ENCODE measurements at regions not wholly inside any gene's neighbourhood (a gene's known extent, or its start where the extent isn't known, plus 50 kb on each side); places are given as distances from the start of the nearest gene placed in this dataset.

DNA sequence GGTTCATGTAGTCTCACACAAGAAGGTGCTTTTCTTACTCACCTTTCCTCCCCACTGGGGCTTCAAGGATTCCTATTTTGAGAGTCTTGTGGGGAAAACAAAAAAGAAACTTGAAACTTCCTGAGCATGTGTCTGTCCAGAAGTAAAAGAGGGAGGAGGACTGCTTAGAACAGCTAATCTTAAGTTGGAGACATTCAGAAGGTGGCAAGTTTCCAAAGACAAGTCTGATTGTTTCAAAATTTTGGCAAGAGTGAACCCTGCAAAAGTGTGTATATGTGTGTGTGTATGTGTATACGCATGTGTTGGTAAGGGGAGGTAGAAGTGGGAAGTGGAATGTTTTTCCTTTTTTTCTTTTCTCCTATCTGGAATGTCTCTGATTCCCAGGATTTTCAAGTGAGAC is 189.0 kb upstream of the FRMPD4 start:
- no peaks in the 10 kb centered on the region for H3K79me2 ChIP-seq (replicated peaks; ENCODE audit: insufficient read depth, low read length)
- no peak overlapping the region for H2AFZ ChIP-seq (ENCODE audit: low read depth, low read length)
- H3K27me3 ChIP-seq (ENCODE audit: insufficient read depth, low read depth, low read length), result no peaks in the 10 kb centered on the region

GRCh38 chrX:11952176-11952720 is 186.0 kb upstream of the FRMPD4 start:
- Histone ChIP-seq H3K4me3 (ENCODE audit: low read length) (no peak overlapping the region), H3K9me2 (ENCODE audit: insufficient read depth, low read length) (no peaks in the 10 kb centered on the region), H4K20me1 (ENCODE audit: insufficient read depth) (no peaks in the 10 kb centered on the region), H3K4me2 (ENCODE audit: low read length) (no peak overlapping the region), H3K9ac (ENCODE audit: low read length) (no peak overlapping the region), H3K27me3 (ENCODE audit: insufficient read depth, low read depth, low read length) (no peaks in the 10 kb centered on the region), H3K27ac (ENCODE audit: low read length) (no peak overlapping the region), H3K36me3 (ENCODE audit: insufficient read depth, low read length) (no peaks in the 10 kb centered on the region), H2AFZ (ENCODE audit: low read depth, low read length) (no peak overlapping the region), H3K9me3 (ENCODE audit: low read length) (no peaks in the 10 kb centered on the region), H3K79me2 (replicated peaks; ENCODE audit: insufficient read depth, low read length) (no peaks in the 10 kb centered on the region), H3F3A (ENCODE audit: insufficient read depth, low read length, poor library complexity, severe bottlenecking) (no peaks in the 10 kb centered on the region)
- no peak for TF ChIP-seq MXI1 (conservative IDR thresholded peaks at IDR 0.05; ENCODE audit: poor library complexity, severe bottlenecking)

More for the DNA sequence above, 189.0 kb upstream of the FRMPD4 start:
- no peak overlapping the region for H3K4me2 ChIP-seq (ENCODE audit: low read length)
- no peak overlapping the region for H3K27ac ChIP-seq (ENCODE audit: low read length)
- no peaks in the 10 kb centered on the region for H3F3A ChIP-seq (ENCODE audit: insufficient read depth, low read length, poor library complexity, severe bottlenecking)
- H3K36me3 ChIP-seq (ENCODE audit: insufficient read depth, low read length), result no peaks in the 10 kb centered on the region
- no peak overlapping the region for H3K9ac ChIP-seq (ENCODE audit: low read length)
- no peaks in the 10 kb centered on the region for H3K9me3 ChIP-seq (ENCODE audit: low read length)
- H4K20me1 ChIP-seq (ENCODE audit: insufficient read depth), result no peaks in the 10 kb centered on the region
- no peak overlapping the region for H3K4me3 ChIP-seq (ENCODE audit: low read length)
- no peak for TF ChIP-seq CTCF (IDR thresholded peaks at IDR 0.05; ENCODE audit: poor library complexity, severe bottlenecking)
- H3K9me2 ChIP-seq (ENCODE audit: insufficient read depth, low read length), result no peaks in the 10 kb centered on the region

GRCh38 chrX:11953615-11954014 is 184.7 kb upstream of the FRMPD4 start:
- Histone ChIP-seq H3K27ac (ENCODE audit: low read length) (no peak overlapping the region), H4K20me1 (ENCODE audit: insufficient read depth) (no peaks in the 10 kb centered on the region), H3F3A (ENCODE audit: insufficient read depth, low read length, poor library complexity, severe bottlenecking) (no peaks in the 10 kb centered on the region), H3K4me2 (ENCODE audit: low read length) (no peak overlapping the region), H3K9ac (ENCODE audit: low read length) (no peak overlapping the region), H3K27me3 (ENCODE audit: insufficient read depth, low read depth, low read length) (no peaks in the 10 kb centered on the region), H2AFZ (ENCODE audit: low read depth, low read length) (no peak overlapping the region), H3K9me2 (ENCODE audit: insufficient read depth, low read length) (no peaks in the 10 kb centered on the region), H3K4me3 (ENCODE audit: low read length) (no peak overlapping the region), H3K9me3 (ENCODE audit: low read length) (no peaks in the 10 kb centered on the region), H3K79me2 (replicated peaks; ENCODE audit: insufficient read depth, low read length) (no peaks in the 10 kb centered on the region), H3K36me3 (ENCODE audit: insufficient read depth, low read length) (no peaks in the 10 kb centered on the region)
- no peak for TF ChIP-seq MXI1 (conservative IDR thresholded peaks at IDR 0.05; ENCODE audit: poor library complexity, severe bottlenecking)
- no peak for TF ChIP-seq TAF1 (IDR thresholded peaks at IDR 0.05; ENCODE audit: low read depth)
- TF ChIP-seq REST (IDR thresholded peaks at IDR 0.05; ENCODE audit: borderline replicate concordance), result no peak
- TF ChIP-seq EZH2 (IDR thresholded peaks at IDR 0.05; ENCODE audit: borderline replicate concordance, insufficient read depth, low read length, poor library complexity, severe bottlenecking), result no peak
- no peak for TF ChIP-seq RAD21 (conservative IDR thresholded peaks at IDR 0.05)
- TF ChIP-seq CTCF (IDR thresholded peaks at IDR 0.05; ENCODE audit: poor library complexity, severe bottlenecking), result no peak
- TF ChIP-seq SMC3 (conservative IDR thresholded peaks at IDR 0.05; ENCODE audit: poor library complexity), result no peak
- no peak for TF ChIP-seq EP300 (conservative IDR thresholded peaks at IDR 0.05; ENCODE audit: poor library complexity, severe bottlenecking)
- TF ChIP-seq POLR2AphosphoS5 (IDR thresholded peaks at IDR 0.05), result no peak

Data from neural cell (in vitro differentiated cells).